A549 (cell line): ENCODE measurements at regions not wholly inside any gene's neighbourhood (a gene's known extent, or its start where the extent isn't known, plus 50 kb on each side); places are given as distances from the start of the nearest gene placed in this dataset.

ENCODE experiments used
- CBX2 ChIP-seq: fragments of 200-600 bp; sonication (generic); IDR thresholded peaks from 2 replicates; pipeline ENCODE4 v1.6.1; 2016; ENCODE audit warnings: low read depth, mild to moderate bottlenecking, borderline replicate concordance
- EP300 ChIP-seq, 2 experiments: fragments of >200 bp; sonication (Bioruptor Twin); formaldehyde crosslinking; IDR thresholded peaks; 2 replicates in 1 of 2; 3 replicates in 1 of 2; pipeline ENCODE4 v1.6.1; 2016 to 2017
- HDAC2 ChIP-seq: fragments of 200-600 bp; sonication (generic); IDR thresholded peaks from 2 replicates; pipeline ENCODE4 v1.6.1; 2016
- MAZ ChIP-seq: fragments of 150-350 bp; IDR thresholded peaks from 2 replicates; pipeline ENCODE4 v1.6.1; 2014; ENCODE audit warnings: antibody characterized with exemption, low read depth, low read length, borderline replicate concordance
- POLR2A ChIP-seq: IDR thresholded peaks from 2 replicates; pipeline ENCODE4 v1.6.1; 2012; ENCODE audit warnings: mild to moderate bottlenecking, low read length
- REST ChIP-seq: fragments of 200-600 bp; sonication (generic); IDR thresholded peaks from 2 replicates; pipeline ENCODE4 v1.6.1; 2016; ENCODE audit warnings: antibody characterized with exemption, mild to moderate bottlenecking, moderate library complexity
- RNF2 ChIP-seq: fragments of 200-600 bp; sonication (generic); IDR thresholded peaks from 2 replicates; pipeline ENCODE4 v1.6.1; 2016; ENCODE audit warnings: low read depth, mild to moderate bottlenecking, antibody characterized with exemption, moderate library complexity, borderline replicate concordance
- TF ChIP-seq, protein P1 (sequence below): IDR thresholded peaks from 2 replicates; pipeline ENCODE4 v1.6.1; 2012; ENCODE audit warnings: low read depth, borderline replicate concordance
- TF ChIP-seq, protein P2 (sequence below): fragments of >200 bp; sonication (Bioruptor Twin); formaldehyde crosslinking; IDR thresholded peaks from 3 replicates; pipeline ENCODE4 v1.5.1; 2016
- TF ChIP-seq, protein P3 (sequence below): IDR thresholded peaks from 2 replicates; pipeline ENCODE4 v1.6.1; 2012

DNA sequence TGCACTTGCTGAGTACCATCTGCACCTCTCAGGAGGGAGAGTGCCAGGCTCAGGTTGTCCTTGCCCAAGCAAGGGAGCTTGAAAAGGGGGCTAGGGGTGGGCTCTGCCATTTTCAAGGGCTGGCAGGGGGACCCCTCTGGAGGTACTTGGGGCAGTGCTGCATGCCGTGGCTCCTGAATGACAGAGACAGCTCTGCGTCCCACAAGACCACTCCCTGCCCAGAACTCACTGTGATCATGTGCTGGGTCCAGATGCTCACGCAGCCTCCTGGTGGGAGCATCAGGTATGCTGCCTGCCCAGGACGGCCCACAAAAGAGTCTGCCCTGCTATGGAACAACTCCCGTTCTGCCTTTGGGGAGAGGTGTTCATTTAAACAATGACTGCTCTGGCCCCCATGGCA, 165.2 kb downstream of the GOLGA6L4 start:
- TF ChIP-seq, protein P1, sequence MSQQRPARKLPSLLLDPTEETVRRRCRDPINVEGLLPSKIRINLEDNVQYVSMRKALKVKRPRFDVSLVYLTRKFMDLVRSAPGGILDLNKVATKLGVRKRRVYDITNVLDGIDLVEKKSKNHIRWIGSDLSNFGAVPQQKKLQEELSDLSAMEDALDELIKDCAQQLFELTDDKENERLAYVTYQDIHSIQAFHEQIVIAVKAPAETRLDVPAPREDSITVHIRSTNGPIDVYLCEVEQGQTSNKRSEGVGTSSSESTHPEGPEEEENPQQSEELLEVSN: no peak
- TF ChIP-seq, protein P2, sequence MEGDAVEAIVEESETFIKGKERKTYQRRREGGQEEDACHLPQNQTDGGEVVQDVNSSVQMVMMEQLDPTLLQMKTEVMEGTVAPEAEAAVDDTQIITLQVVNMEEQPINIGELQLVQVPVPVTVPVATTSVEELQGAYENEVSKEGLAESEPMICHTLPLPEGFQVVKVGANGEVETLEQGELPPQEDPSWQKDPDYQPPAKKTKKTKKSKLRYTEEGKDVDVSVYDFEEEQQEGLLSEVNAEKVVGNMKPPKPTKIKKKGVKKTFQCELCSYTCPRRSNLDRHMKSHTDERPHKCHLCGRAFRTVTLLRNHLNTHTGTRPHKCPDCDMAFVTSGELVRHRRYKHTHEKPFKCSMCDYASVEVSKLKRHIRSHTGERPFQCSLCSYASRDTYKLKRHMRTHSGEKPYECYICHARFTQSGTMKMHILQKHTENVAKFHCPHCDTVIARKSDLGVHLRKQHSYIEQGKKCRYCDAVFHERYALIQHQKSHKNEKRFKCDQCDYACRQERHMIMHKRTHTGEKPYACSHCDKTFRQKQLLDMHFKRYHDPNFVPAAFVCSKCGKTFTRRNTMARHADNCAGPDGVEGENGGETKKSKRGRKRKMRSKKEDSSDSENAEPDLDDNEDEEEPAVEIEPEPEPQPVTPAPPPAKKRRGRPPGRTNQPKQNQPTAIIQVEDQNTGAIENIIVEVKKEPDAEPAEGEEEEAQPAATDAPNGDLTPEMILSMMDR: no peak
- TF ChIP-seq POLR2A: no peak
- TF ChIP-seq MAZ: no peak
- TF ChIP-seq RNF2: no peak
- no peak for TF ChIP-seq REST
- TF ChIP-seq EP300 (IDR thresholded peaks at IDR 0.05): no peak
- TF ChIP-seq, protein P3, sequence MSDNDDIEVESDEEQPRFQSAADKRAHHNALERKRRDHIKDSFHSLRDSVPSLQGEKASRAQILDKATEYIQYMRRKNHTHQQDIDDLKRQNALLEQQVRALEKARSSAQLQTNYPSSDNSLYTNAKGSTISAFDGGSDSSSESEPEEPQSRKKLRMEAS: no peak
- no peak for TF ChIP-seq HDAC2
- no peak for TF ChIP-seq CBX2
